ENCODE measurements at regions not wholly inside any gene's neighbourhood (a gene's known extent, or its start where the extent isn't known, plus 50 kb on each side); places are given as distances from the start of the nearest gene placed in this dataset.

GRCh38 chr15:94840794-94841783, 609.7 kb downstream of the MCTP2 start:
- TF ChIP-seq POLR2A (IDR thresholded peaks at IDR 0.05) (no peak), CTCF (IDR thresholded peaks at IDR 0.05) (no peak)

Data from body of pancreas (tissue), 4 donors.